Neural progenitor cell (in vitro differentiated cells): ENCODE measurements at regions not wholly inside any gene's neighbourhood (a gene's known extent, or its start where the extent isn't known, plus 50 kb on each side); places are given as distances from the start of the nearest gene placed in this dataset.
A peak's percentile ranks its signal among the peaks of the same experiment; 100 is the strongest.

Experiments
- DNase-seq: peaks from one replicate; pipeline ENCODE4 v3.0.0-alpha.2; 2016; ENCODE audit warnings: low spot score
- H2AFZ ChIP-seq: fragments of 200-600 bp; sonication (generic); replicated peaks from 2 replicates; pipeline ENCODE4 v1.6.1; 2016; ENCODE audit warnings: antibody characterized with exemption
- H3F3A ChIP-seq: fragments of 200-600 bp; sonication (generic); 2 replicates; pipeline ENCODE4 v1.6.1; 2016; ENCODE audit warnings: antibody characterized with exemption, low read depth
- H3K27ac ChIP-seq: fragments of 200-600 bp; sonication (generic); 2 replicates; pipeline ENCODE4 v1.5.1; 2016; ENCODE audit warnings: mild to moderate bottlenecking
- H3K27me3 ChIP-seq: fragments of 200-600 bp; sonication (generic); 2 replicates; pipeline ENCODE4 v1.6.1; 2016; ENCODE audit warnings: mild to moderate bottlenecking, moderate library complexity
- H3K36me3 ChIP-seq: fragments of 200-600 bp; sonication (generic); 2 replicates; pipeline ENCODE4 v1.5.1; 2016
- H3K4me1 ChIP-seq: fragments of 200-600 bp; sonication (generic); 2 replicates; pipeline ENCODE4 v1.6.1; 2016; ENCODE audit warnings: mixed run types
- H3K4me2 ChIP-seq: fragments of 200-600 bp; sonication (generic); 2 replicates; pipeline ENCODE4 v1.6.1; 2016
- H3K4me3 ChIP-seq: fragments of 200-600 bp; sonication (generic); 2 replicates; pipeline ENCODE4 v1.5.1; 2016
- H3K79me2 ChIP-seq: fragments of 200-600 bp; sonication (generic); 2 replicates; pipeline ENCODE4 v1.6.1; 2016; ENCODE audit warnings: low read depth
- H3K9ac ChIP-seq: fragments of 200-600 bp; sonication (generic); 2 replicates; pipeline ENCODE4 v1.6.1; 2016
- H3K9me3 ChIP-seq: fragments of 200-600 bp; sonication (generic); 2 replicates; pipeline ENCODE4 v1.5.1; 2016; ENCODE audit warnings: low read depth
- H4K20me1 ChIP-seq: fragments of 200-600 bp; sonication (generic); 2 replicates; pipeline ENCODE4 v1.6.1; 2016; ENCODE audit warnings: low read depth
- H3K27ac Mint-ChIP-seq: 3 replicates; pipeline ENCODE4 v1.8.0; 2021; ENCODE audit warnings: mixed read lengths
- H3K27me3 Mint-ChIP-seq: 2 replicates; pipeline ENCODE4 v1.8.0; 2022; ENCODE audit warnings: low read depth, mild to moderate bottlenecking, inconsistent platforms, moderate library complexity, mixed read lengths; ENCODE audit not compliant: insufficient read depth
- H3K36me3 Mint-ChIP-seq: 3 replicates; pipeline ENCODE4 v1.8.0; 2021; ENCODE audit warnings: mixed read lengths
- H3K4me1 Mint-ChIP-seq: 3 replicates; pipeline ENCODE4 v1.8.0; 2021; ENCODE audit warnings: mixed read lengths
- H3K4me3 Mint-ChIP-seq: 3 replicates; pipeline ENCODE4 v1.8.0; 2021; ENCODE audit warnings: mild to moderate bottlenecking, moderate library complexity, mixed read lengths
- H3K9me3 Mint-ChIP-seq: 3 replicates; pipeline ENCODE4 v1.8.0; 2020; ENCODE audit warnings: mixed read lengths
- CTCF ChIP-seq: fragments of 200-600 bp; sonication (generic); IDR thresholded peaks from 2 replicates; pipeline ENCODE4 v1.5.1; 2017; ENCODE audit warnings: antibody characterized with exemption, mild to moderate bottlenecking
- EZH2 ChIP-seq: fragments of 200-600 bp; sonication (generic); IDR thresholded peaks from 2 replicates; pipeline ENCODE4 v1.6.1; 2017; ENCODE audit warnings: antibody characterized with exemption, mild to moderate bottlenecking, moderate library complexity
- EZH2phosphoT487 ChIP-seq: fragments of 200-600 bp; sonication (generic); IDR thresholded peaks from 2 replicates; pipeline ENCODE4 v1.6.1; 2017; ENCODE audit warnings: antibody characterized with exemption

- Histone ChIP-seq H4K20me1 (no peaks in the 10 kb centered on the region), H3K9me3 (no peaks in the 10 kb centered on the region), H3K4me3 (no peak overlapping the region), H3K4me1 (no peaks in the 10 kb centered on the region), H3K9ac (no peak overlapping the region), H3K27ac (no peak overlapping the region), H3F3A (no peaks in the 10 kb centered on the region), H2AFZ (no peak overlapping the region), H3K79me2 (no peaks in the 10 kb centered on the region), H3K36me3 (no peaks in the 10 kb centered on the region), H3K27me3 (no peaks in the 10 kb centered on the region), H3K4me2 (no peak overlapping the region)
- DNase-seq, result no peak
- H3K27me3 Mint-ChIP-seq, result no peaks in the 10 kb centered on the region
- no peak overlapping the region for H3K27ac Mint-ChIP-seq
- H3K36me3 Mint-ChIP-seq, result no peaks in the 10 kb centered on the region
- H3K4me1 Mint-ChIP-seq, result peaks cover 2% of the 10 kb centered on the region
- TF ChIP-seq CTCF, result no peak
- TF ChIP-seq EZH2, result no peak
- no peak for TF ChIP-seq EZH2phosphoT487
- H3K9me3 Mint-ChIP-seq, result no peaks in the 10 kb centered on the region
- H3K4me3 Mint-ChIP-seq, result no peak overlapping the region
Measured at GRCh38 chr17:52546990-52547389, 388.5 kb upstream of the CA10 start.

GRCh38 chr17:52546493-52546892 is 388.0 kb upstream of the CA10 start:
- Mint-ChIP-seq H3K4me3 (no peak overlapping the region), H3K27ac (no peak overlapping the region), H3K9me3 (no peaks in the 10 kb centered on the region), H3K4me1 (peaks cover 2% of the 10 kb centered on the region), H3K27me3 (no peaks in the 10 kb centered on the region), H3K36me3 (no peaks in the 10 kb centered on the region)
- Histone ChIP-seq H3K4me1 (no peaks in the 10 kb centered on the region), H3K27ac (no peak overlapping the region), H3K79me2 (no peaks in the 10 kb centered on the region), H3K9me3 (no peaks in the 10 kb centered on the region), H3K36me3 (no peaks in the 10 kb centered on the region), H2AFZ (peak overlapping the region; percentile 6), H3K27me3 (no peaks in the 10 kb centered on the region), H3F3A (no peaks in the 10 kb centered on the region), H3K4me3 (no peak overlapping the region), H3K4me2 (no peak overlapping the region), H3K9ac (no peak overlapping the region), H4K20me1 (no peaks in the 10 kb centered on the region)
- no peak for DNase-seq
- TF ChIP-seq CTCF, result no peak
- TF ChIP-seq EZH2phosphoT487, result no peak
- no peak for TF ChIP-seq EZH2

- Mint-ChIP-seq H3K27me3 (peaks cover 1% of the 10 kb centered on the region), H3K36me3 (no peaks in the 10 kb centered on the region), H3K27ac (no peak overlapping the region), H3K4me3 (no peak overlapping the region), H3K4me1 (peaks cover 4% of the 10 kb centered on the region), H3K9me3 (no peaks in the 10 kb centered on the region)
- Histone ChIP-seq H3K4me2 (no peak overlapping the region), H3K9me3 (no peaks in the 10 kb centered on the region), H3K79me2 (no peaks in the 10 kb centered on the region), H3K4me1 (no peaks in the 10 kb centered on the region), H3F3A (no peaks in the 10 kb centered on the region), H3K4me3 (no peak overlapping the region), H2AFZ (peak overlapping the region; percentile 33), H4K20me1 (no peaks in the 10 kb centered on the region), H3K27ac (no peak overlapping the region), H3K36me3 (no peaks in the 10 kb centered on the region), H3K27me3 (no peaks in the 10 kb centered on the region), H3K9ac (no peak overlapping the region)
- DNase-seq, result no peak
- no peak for TF ChIP-seq EZH2phosphoT487
- TF ChIP-seq CTCF, result no peak
- no peak for TF ChIP-seq EZH2
Measured at GRCh38 chr17:52537421-52537820, 378.9 kb upstream of the CA10 start.

- Histone ChIP-seq H3K4me3 (no peak overlapping the region), H3K4me2 (no peak overlapping the region), H4K20me1 (no peaks in the 10 kb centered on the region), H3K79me2 (no peaks in the 10 kb centered on the region), H3F3A (no peaks in the 10 kb centered on the region), H3K27ac (no peak overlapping the region), H3K9ac (no peak overlapping the region), H3K27me3 (no peaks in the 10 kb centered on the region), H3K9me3 (no peaks in the 10 kb centered on the region), H3K4me1 (no peaks in the 10 kb centered on the region), H3K36me3 (no peaks in the 10 kb centered on the region), H2AFZ (no peak overlapping the region)
- DNase-seq, result no peak
- Mint-ChIP-seq H3K9me3 (no peaks in the 10 kb centered on the region), H3K36me3 (no peaks in the 10 kb centered on the region), H3K4me1 (peaks cover 4% of the 10 kb centered on the region), H3K4me3 (no peak overlapping the region), H3K27ac (no peak overlapping the region), H3K27me3 (peaks cover 2% of the 10 kb centered on the region)
- TF ChIP-seq EZH2 (no peak), CTCF (no peak), EZH2phosphoT487 (no peak)
Measured at GRCh38 chr17:52536489-52536888, 378.0 kb upstream of the CA10 start.
